ENCODE measurements at regions not wholly inside any gene's neighbourhood (a gene's known extent, or its start where the extent isn't known, plus 50 kb on each side); places are given as distances from the start of the nearest gene placed in this dataset.

DNA sequence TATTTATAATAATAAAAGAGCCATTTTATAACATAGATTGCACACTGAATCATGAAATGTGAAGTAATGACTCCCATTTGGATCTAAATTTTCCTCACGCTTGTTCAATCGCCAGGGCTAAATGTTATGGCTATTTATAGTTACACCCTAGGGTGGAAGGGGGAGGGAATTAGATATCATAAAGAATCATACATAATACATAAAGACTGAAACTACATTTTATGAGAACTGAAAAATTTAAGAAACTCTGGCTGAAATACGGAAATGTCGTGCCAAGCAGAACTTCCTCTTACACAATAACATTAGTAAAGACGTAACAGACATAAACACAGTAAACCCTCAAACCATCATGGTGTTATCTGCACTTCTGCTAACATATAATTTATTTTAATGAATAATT, 327.5 kb upstream of the PHF14 start:
- ATAC-seq (no peak), DNase-seq (ENCODE audit: low spot score) (no peak)
- Mint-ChIP-seq H3K9me3 (0 out of 2 replicates have a peak, but pooled peaks cover 4% of the 10 kb centered on the region), H3K4me3 (no peak overlapping the region), H3K27ac (no peak overlapping the region), H3K36me3 (no peaks in the 10 kb centered on the region), H3K27me3 (ENCODE audit: low read depth) (no peaks in the 10 kb centered on the region; the same call in 1 of the 2 replicates), H3K4me1 (no peaks in the 10 kb centered on the region)
- ChIA-PET CTCF (no interaction called here), POLR2A (no interaction called here)
- no peak for TF ChIP-seq JAZF1 (CRISPR knock-in tag; IDR thresholded peaks at IDR 0.05)
- TF ChIP-seq RELA (CRISPR knock-in tag; IDR thresholded peaks at IDR 0.05; ENCODE audit: borderline replicate concordance): no peak
- no peak for TF ChIP-seq SMAD4 (CRISPR knock-in tag; IDR thresholded peaks at IDR 0.05)
- no peak for TF ChIP-seq IRF2 (CRISPR knock-in tag; IDR thresholded peaks at IDR 0.05; ENCODE audit: borderline replicate concordance, low read depth)
- TF ChIP-seq JUN (CRISPR knock-in tag; IDR thresholded peaks at IDR 0.05): no peak
- TF ChIP-seq, protein P1, sequence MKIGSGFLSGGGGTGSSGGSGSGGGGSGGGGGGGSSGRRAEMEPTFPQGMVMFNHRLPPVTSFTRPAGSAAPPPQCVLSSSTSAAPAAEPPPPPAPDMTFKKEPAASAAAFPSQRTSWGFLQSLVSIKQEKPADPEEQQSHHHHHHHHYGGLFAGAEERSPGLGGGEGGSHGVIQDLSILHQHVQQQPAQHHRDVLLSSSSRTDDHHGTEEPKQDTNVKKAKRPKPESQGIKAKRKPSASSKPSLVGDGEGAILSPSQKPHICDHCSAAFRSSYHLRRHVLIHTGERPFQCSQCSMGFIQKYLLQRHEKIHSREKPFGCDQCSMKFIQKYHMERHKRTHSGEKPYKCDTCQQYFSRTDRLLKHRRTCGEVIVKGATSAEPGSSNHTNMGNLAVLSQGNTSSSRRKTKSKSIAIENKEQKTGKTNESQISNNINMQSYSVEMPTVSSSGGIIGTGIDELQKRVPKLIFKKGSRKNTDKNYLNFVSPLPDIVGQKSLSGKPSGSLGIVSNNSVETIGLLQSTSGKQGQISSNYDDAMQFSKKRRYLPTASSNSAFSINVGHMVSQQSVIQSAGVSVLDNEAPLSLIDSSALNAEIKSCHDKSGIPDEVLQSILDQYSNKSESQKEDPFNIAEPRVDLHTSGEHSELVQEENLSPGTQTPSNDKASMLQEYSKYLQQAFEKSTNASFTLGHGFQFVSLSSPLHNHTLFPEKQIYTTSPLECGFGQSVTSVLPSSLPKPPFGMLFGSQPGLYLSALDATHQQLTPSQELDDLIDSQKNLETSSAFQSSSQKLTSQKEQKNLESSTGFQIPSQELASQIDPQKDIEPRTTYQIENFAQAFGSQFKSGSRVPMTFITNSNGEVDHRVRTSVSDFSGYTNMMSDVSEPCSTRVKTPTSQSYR (CRISPR knock-in tag; IDR thresholded peaks at IDR 0.05): no peak
- no peak for TF ChIP-seq ZNF423 (CRISPR knock-in tag; IDR thresholded peaks at IDR 0.05)
- TF ChIP-seq ELF4 (CRISPR knock-in tag; IDR thresholded peaks at IDR 0.05; ENCODE audit: low read depth): no peak
- no peak for TF ChIP-seq FOXK1 (CRISPR knock-in tag; IDR thresholded peaks at IDR 0.05)
- TF ChIP-seq ZBTB43 (CRISPR knock-in tag; IDR thresholded peaks at IDR 0.05): no peak
- TF ChIP-seq, protein P2, sequence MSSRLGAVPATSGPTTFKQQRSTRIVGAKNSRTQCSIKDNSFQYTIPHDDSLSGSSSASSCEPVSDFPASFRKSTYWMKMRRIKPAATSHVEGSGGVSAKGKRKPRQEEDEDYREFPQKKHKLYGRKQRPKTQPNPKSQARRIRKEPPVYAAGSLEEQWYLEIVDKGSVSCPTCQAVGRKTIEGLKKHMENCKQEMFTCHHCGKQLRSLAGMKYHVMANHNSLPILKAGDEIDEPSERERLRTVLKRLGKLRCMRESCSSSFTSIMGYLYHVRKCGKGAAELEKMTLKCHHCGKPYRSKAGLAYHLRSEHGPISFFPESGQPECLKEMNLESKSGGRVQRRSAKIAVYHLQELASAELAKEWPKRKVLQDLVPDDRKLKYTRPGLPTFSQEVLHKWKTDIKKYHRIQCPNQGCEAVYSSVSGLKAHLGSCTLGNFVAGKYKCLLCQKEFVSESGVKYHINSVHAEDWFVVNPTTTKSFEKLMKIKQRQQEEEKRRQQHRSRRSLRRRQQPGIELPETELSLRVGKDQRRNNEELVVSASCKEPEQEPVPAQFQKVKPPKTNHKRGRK (CRISPR knock-in tag; IDR thresholded peaks at IDR 0.05; ENCODE audit: borderline replicate concordance): no peak
- TF ChIP-seq OVOL2 (CRISPR knock-in tag; IDR thresholded peaks at IDR 0.05; ENCODE audit: borderline replicate concordance): no peak
- no peak for TF ChIP-seq PRRX2 (CRISPR knock-in tag; IDR thresholded peaks at IDR 0.05)

GRCh38 chr7:10648289-10648688, 325.4 kb upstream of the PHF14 start:
- Mint-ChIP-seq H3K36me3 (no peaks in the 10 kb centered on the region), H3K27ac (no peak overlapping the region), H3K4me3 (no peak overlapping the region), H3K27me3 (ENCODE audit: low read depth) (peaks cover 3% of the 10 kb centered on the region), H3K9me3 (0 out of 2 replicates have a peak, but pooled peaks cover 4% of the 10 kb centered on the region), H3K4me1 (no peaks in the 10 kb centered on the region)
- ATAC-seq: no peak
- no peak for DNase-seq (ENCODE audit: low spot score)
- CTCF ChIA-PET: interaction anchor here (1.0 kb wide), 2 partner anchors 8 to 9 kb away, joined by 3 read pairs; no protein-coding TSS in a partner anchor
- POLR2A ChIA-PET: no interaction called here
- TF ChIP-seq SMAD3 (CRISPR knock-in tag; IDR thresholded peaks at IDR 0.05; ENCODE audit: borderline replicate concordance): no peak
- no peak for TF ChIP-seq NFE2L1 (CRISPR knock-in tag; IDR thresholded peaks at IDR 0.05)
- TF ChIP-seq, protein P3, sequence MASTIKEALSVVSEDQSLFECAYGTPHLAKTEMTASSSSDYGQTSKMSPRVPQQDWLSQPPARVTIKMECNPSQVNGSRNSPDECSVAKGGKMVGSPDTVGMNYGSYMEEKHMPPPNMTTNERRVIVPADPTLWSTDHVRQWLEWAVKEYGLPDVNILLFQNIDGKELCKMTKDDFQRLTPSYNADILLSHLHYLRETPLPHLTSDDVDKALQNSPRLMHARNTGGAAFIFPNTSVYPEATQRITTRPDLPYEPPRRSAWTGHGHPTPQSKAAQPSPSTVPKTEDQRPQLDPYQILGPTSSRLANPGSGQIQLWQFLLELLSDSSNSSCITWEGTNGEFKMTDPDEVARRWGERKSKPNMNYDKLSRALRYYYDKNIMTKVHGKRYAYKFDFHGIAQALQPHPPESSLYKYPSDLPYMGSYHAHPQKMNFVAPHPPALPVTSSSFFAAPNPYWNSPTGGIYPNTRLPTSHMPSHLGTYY (CRISPR knock-in tag; IDR thresholded peaks at IDR 0.05): no peak
- TF ChIP-seq ZNF425 (CRISPR knock-in tag; conservative IDR thresholded peaks at IDR 0.05): no peak
- TF ChIP-seq IRF1 (CRISPR knock-in tag; IDR thresholded peaks at IDR 0.05): no peak
- no peak for TF ChIP-seq STAT6 (CRISPR knock-in tag; conservative IDR thresholded peaks at IDR 0.05; ENCODE audit: low read depth)

Data from WTC11 (cell line).